ENCODE measurements at regions not wholly inside any gene's neighbourhood (a gene's known extent, or its start where the extent isn't known, plus 50 kb on each side); places are given as distances from the start of the nearest gene placed in this dataset.

DNA sequence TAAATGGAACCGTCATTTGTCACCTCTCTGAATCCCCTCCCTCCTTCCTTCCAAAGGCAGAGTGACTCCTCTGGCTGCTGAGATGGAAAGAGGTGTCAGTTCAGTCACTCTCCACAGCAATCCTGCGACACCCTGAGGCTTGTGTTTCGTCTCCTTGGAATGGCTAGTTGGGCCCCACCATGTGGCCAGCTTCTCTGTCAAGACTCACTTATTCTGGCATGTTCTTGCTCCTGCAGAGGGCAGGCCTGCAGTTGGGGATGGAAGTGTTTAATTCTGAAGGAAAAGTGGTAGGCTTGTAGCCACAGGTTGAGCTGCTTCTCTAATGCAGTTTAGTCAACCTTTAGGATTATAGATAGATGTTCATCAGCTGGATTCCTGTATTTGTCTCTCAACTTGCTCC is 149.6 kb downstream of the LMO4 start:
- H3K9ac ChIP-seq (ENCODE audit: low read depth, low read length), result no peak overlapping the region
- no peaks in the 10 kb centered on the region for H3K36me3 ChIP-seq (ENCODE audit: control insufficient read depth, insufficient read depth, low read length)
- peaks cover 1% of the 10 kb centered on the region for H3K4me1 ChIP-seq (ENCODE audit: control insufficient read depth, insufficient read depth, low read length)
- H3K9me3 ChIP-seq (ENCODE audit: control insufficient read depth, insufficient read depth, low read length), result no peaks in the 10 kb centered on the region
- H3K4me3 ChIP-seq (ENCODE audit: low read depth, low read length), result no peak overlapping the region
- H3K27me3 ChIP-seq (ENCODE audit: control insufficient read depth, insufficient read depth, low read length), result no peaks in the 10 kb centered on the region

DNA sequence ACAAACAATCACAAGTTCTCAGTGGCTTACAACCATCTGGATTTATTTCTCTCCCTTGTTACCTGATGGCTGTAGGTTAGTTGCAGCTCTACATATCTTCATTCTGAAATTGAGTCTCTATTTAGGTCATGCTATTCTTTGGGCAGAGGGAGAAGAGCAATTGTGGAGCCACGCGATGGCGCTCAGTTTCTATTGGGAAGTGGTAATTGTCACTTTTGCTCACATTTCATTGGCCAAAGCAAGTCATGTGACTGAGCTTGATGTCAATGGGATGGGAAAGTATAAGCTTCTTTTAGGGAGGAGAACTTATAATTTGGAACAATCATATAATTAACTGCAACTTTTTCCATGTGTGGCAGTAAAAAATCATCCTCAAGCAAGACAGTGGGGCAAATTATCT is 166.5 kb downstream of the LMO4 start:
- no peaks in the 10 kb centered on the region for H3K27me3 ChIP-seq (ENCODE audit: control insufficient read depth, insufficient read depth, low read length)
- H3K36me3 ChIP-seq (ENCODE audit: control insufficient read depth, insufficient read depth, low read length), result no peaks in the 10 kb centered on the region
- H3K4me3 ChIP-seq (ENCODE audit: low read depth, low read length), result no peak overlapping the region
- H3K9me3 ChIP-seq (ENCODE audit: control insufficient read depth, insufficient read depth, low read length), result no peaks in the 10 kb centered on the region
- H3K9ac ChIP-seq (ENCODE audit: low read depth, low read length), result no peak overlapping the region
- H3K4me1 ChIP-seq (ENCODE audit: control insufficient read depth, insufficient read depth, low read length), result no peaks in the 10 kb centered on the region

DNA sequence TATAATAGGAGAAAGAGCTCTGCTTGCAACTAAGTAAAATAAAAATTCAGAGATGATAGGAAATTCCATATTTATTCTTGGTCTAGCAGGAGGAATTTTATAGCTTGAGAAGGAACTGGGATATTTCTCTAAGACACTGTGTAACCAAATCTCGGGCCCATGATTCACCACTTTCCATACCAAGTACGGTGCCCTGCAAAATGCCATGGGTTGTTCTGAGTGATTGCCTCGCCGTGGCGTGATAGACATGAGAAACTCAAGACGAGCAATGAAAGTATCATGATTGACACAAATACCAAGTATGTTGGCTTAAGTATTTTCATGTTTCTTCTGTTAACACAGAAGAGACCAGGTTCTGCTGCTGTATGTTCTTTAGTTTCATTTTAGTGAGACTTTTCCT is 167.2 kb downstream of the LMO4 start:
- Histone ChIP-seq H3K4me1 (ENCODE audit: control insufficient read depth, insufficient read depth, low read length) (no peaks in the 10 kb centered on the region), H3K36me3 (ENCODE audit: control insufficient read depth, insufficient read depth, low read length) (no peaks in the 10 kb centered on the region), H3K9me3 (ENCODE audit: control insufficient read depth, insufficient read depth, low read length) (no peaks in the 10 kb centered on the region), H3K9ac (ENCODE audit: low read depth, low read length) (no peak overlapping the region), H3K27me3 (ENCODE audit: control insufficient read depth, insufficient read depth, low read length) (no peaks in the 10 kb centered on the region), H3K4me3 (ENCODE audit: low read depth, low read length) (no peak overlapping the region)

DNA sequence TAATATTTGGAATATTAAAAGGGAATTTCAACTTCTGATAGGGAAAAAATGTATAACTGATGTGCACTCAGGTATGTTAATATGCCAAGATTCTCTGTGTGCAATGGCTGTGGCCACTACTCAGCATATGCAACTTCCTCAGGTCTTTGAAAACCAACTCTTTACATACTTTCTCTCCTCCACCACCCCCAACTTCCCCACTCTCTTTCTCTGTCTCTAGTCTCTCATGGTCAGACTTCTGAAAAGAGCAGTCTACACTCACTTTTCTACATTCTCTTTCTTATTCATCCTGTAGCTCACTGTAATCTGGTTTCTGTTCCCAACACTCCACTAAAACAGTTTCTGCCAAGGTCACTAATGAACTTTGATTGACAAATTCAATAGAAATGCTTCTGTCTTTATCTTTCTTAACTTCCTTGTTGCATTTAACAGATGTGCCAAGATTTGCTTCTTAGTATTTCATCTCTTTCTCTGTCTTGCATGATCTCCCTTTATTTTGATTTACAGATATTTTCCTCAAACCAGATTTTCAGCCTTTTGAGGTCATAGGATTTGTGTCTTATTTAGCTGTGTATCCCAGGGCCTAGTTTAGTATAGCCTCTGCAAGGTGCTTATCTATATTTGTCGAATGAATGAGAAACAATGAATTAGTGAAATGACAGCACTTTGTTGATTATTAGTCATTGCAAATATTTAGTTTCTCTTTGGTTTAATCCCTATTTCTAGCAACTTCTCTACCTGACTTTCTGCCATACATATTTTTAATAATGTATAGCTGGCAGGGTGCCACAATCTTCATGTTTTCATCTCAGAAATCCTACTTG is 168.9 kb downstream of the LMO4 start:
- H3K4me1 ChIP-seq (ENCODE audit: control insufficient read depth, insufficient read depth, low read length), result no peaks in the 10 kb centered on the region

DNA sequence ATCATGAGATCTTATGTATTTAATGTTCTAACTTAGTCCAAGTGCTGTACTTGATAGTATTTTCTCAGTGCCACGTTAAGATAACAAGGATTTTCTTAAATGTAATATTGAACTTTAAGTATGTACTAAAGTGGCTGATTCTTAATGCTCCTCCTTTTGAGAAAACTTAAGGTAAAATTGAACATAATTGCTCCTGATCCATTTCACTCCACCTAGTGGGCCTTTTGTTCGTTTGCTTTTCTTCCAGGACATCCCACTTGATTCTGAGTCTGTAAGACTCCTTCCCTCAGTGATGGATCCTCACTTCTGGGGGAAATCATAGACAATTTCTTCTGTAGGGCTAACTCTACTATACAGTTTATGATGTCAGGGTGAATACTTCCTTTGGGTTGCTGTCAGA is 173.1 kb downstream of the LMO4 start:
- no peak overlapping the region for H3K9ac ChIP-seq (ENCODE audit: low read depth, low read length)
- no peaks in the 10 kb centered on the region for H3K27me3 ChIP-seq (ENCODE audit: control insufficient read depth, insufficient read depth, low read length)
- H3K4me1 ChIP-seq (ENCODE audit: control insufficient read depth, insufficient read depth, low read length), result no peaks in the 10 kb centered on the region
- H3K4me3 ChIP-seq (ENCODE audit: low read depth, low read length), result no peak overlapping the region
- no peaks in the 10 kb centered on the region for H3K36me3 ChIP-seq (ENCODE audit: control insufficient read depth, insufficient read depth, low read length)
- H3K9me3 ChIP-seq (ENCODE audit: control insufficient read depth, insufficient read depth, low read length), result no peaks in the 10 kb centered on the region

More for the DNA sequence above, 168.9 kb downstream of the LMO4 start:
- Histone ChIP-seq H3K9ac (ENCODE audit: low read depth, low read length) (no peak overlapping the region), H3K36me3 (ENCODE audit: control insufficient read depth, insufficient read depth, low read length) (no peaks in the 10 kb centered on the region), H3K9me3 (ENCODE audit: control insufficient read depth, insufficient read depth, low read length) (no peaks in the 10 kb centered on the region), H3K4me3 (ENCODE audit: low read depth, low read length) (no peak overlapping the region), H3K27me3 (ENCODE audit: control insufficient read depth, insufficient read depth, low read length) (no peaks in the 10 kb centered on the region)

DNA sequence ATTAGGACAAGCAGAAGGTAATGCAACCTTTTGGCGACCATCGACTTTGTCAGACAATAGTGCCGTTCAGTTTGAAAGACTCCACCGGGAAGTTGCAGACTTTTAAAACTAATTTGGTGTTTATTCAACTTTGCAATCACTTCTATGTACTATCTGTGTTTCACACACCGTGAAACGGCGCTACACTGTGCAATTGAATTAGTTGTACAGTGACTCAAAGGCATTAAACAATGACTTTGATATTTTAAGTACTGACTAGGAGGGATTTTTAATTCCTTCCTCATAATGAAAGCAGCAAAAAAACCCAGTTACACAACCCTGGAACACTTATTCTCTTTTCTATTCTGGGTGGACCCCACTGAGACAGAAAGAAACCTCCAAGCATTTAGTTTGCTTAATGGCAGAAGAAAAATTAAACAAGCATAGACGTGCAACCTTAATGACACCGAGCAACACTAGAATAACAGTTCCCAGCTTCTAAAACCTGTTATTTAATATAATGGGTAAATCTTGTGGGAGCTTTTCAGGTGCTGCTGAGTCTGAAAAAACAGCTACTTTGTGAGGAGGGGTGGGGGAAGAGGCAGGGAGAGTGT is 176.8 kb downstream of the LMO4 start:
- Histone ChIP-seq H3K4me1 (ENCODE audit: control insufficient read depth, insufficient read depth, low read length) (no peaks in the 10 kb centered on the region), H3K9ac (ENCODE audit: low read depth, low read length) (no peak overlapping the region), H3K4me3 (ENCODE audit: low read depth, low read length) (no peak overlapping the region), H3K36me3 (ENCODE audit: control insufficient read depth, insufficient read depth, low read length) (no peaks in the 10 kb centered on the region), H3K9me3 (ENCODE audit: control insufficient read depth, insufficient read depth, low read length) (no peaks in the 10 kb centered on the region), H3K27me3 (ENCODE audit: control insufficient read depth, insufficient read depth, low read length) (no peaks in the 10 kb centered on the region)

DNA sequence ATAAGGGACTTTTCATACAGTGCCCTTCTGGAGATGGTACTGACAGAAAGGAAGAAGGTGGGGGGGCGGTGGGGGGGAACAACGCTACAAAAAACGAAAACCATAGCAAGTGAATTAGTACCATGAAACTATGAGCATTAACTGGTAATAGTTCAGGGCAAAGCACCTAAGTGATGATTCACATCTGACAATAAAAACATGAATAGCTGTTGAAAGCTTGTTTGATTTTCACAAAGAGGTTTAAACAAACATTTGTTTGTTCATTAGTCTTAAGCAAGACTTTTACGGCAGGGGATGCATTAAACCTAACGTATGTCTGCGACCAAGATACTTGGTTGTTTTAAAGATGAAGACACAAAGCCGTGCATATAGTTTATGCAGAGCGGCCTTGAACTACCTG is 177.5 kb downstream of the LMO4 start:
- Histone ChIP-seq H3K9ac (ENCODE audit: low read depth, low read length) (no peak overlapping the region), H3K27me3 (ENCODE audit: control insufficient read depth, insufficient read depth, low read length) (no peaks in the 10 kb centered on the region), H3K9me3 (ENCODE audit: control insufficient read depth, insufficient read depth, low read length) (no peaks in the 10 kb centered on the region), H3K4me3 (ENCODE audit: low read depth, low read length) (no peak overlapping the region), H3K4me1 (ENCODE audit: control insufficient read depth, insufficient read depth, low read length) (no peaks in the 10 kb centered on the region), H3K36me3 (ENCODE audit: control insufficient read depth, insufficient read depth, low read length) (no peaks in the 10 kb centered on the region)

DNA sequence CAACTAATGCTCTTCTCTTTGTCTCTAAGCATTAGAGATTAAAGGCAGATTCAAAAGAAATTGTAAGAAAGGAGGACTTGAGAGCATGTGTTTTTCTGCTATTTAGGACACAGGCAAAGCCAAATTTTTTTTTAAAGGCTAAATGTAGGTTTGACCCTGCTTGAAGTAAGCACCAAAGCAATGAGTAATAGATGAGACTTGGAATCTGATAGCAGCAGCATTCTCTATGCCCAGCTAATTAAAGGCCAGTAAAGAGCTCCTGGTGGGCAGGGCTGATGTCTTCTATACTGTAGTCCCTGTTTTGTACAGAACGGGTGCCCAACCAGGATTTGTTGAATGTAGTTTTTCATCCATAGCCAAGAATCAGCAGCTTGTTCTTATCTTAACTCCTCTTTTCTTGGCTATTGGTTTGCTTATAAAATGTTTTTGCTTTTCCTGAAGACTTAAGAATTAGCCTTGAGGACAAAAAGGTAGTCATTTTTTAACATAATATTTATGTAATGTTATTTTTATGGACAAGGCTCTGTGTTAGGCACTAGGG is 179.6 kb downstream of the LMO4 start:
- H3K4me3 ChIP-seq (ENCODE audit: low read depth, low read length), result no peak overlapping the region
- no peaks in the 10 kb centered on the region for H3K36me3 ChIP-seq (ENCODE audit: control insufficient read depth, insufficient read depth, low read length)
- no peaks in the 10 kb centered on the region for H3K9me3 ChIP-seq (ENCODE audit: control insufficient read depth, insufficient read depth, low read length)
- H3K9ac ChIP-seq (ENCODE audit: low read depth, low read length), result no peak overlapping the region
- no peaks in the 10 kb centered on the region for H3K27me3 ChIP-seq (ENCODE audit: control insufficient read depth, insufficient read depth, low read length)
- peaks cover 5% of the 10 kb centered on the region for H3K4me1 ChIP-seq (ENCODE audit: control insufficient read depth, insufficient read depth, low read length)

DNA sequence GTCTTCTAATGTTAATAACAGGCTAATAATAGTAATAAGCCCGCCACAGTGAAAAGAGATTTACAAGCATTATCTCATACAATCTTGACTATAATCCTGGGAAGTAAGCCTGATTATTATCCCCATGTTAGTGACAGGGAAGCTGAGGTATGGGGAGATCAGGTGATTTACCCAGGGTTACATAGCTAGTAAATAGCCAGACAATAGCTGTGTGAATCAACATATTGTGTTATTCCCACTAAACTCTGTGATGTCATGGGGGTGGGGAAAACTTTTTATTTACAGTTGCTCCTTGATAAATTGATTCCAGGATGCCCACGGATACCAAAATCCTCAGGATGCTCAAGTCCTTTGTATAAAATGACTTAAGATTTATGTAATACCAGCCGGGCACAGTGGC is 181.9 kb downstream of the LMO4 start:
- Histone ChIP-seq H3K4me1 (ENCODE audit: control insufficient read depth, insufficient read depth, low read length) (peaks cover 5% of the 10 kb centered on the region), H3K9ac (ENCODE audit: low read depth, low read length) (no peak overlapping the region), H3K36me3 (ENCODE audit: control insufficient read depth, insufficient read depth, low read length) (no peaks in the 10 kb centered on the region), H3K4me3 (ENCODE audit: low read depth, low read length) (no peak overlapping the region), H3K27me3 (ENCODE audit: control insufficient read depth, insufficient read depth, low read length) (no peaks in the 10 kb centered on the region), H3K9me3 (ENCODE audit: control insufficient read depth, insufficient read depth, low read length) (no peaks in the 10 kb centered on the region)

DNA sequence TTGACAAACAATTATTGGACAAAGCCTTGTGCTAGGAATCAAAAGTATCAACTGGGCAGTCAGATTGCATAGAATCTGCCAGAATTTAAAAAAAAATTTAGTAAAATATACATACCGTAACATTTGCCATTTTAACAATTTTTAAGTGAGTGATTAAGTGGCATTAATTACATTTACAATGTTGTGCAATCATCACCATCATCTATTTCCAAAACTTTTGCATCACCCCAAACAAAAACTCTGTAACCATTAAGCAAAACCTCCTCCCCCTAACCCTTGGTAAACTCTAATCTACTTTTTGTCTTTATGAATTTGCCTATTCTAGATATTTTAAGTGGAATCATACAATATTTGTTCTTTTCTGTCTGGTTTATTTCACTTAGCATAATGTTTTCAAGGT is 182.8 kb downstream of the LMO4 start:
- H3K9ac ChIP-seq (ENCODE audit: low read depth, low read length), result no peak overlapping the region
- H3K4me1 ChIP-seq (ENCODE audit: control insufficient read depth, insufficient read depth, low read length), result peaks cover 5% of the 10 kb centered on the region
- no peaks in the 10 kb centered on the region for H3K36me3 ChIP-seq (ENCODE audit: control insufficient read depth, insufficient read depth, low read length)
- no peaks in the 10 kb centered on the region for H3K27me3 ChIP-seq (ENCODE audit: control insufficient read depth, insufficient read depth, low read length)
- no peak overlapping the region for H3K4me3 ChIP-seq (ENCODE audit: low read depth, low read length)
- H3K9me3 ChIP-seq (ENCODE audit: control insufficient read depth, insufficient read depth, low read length), result no peaks in the 10 kb centered on the region

DNA sequence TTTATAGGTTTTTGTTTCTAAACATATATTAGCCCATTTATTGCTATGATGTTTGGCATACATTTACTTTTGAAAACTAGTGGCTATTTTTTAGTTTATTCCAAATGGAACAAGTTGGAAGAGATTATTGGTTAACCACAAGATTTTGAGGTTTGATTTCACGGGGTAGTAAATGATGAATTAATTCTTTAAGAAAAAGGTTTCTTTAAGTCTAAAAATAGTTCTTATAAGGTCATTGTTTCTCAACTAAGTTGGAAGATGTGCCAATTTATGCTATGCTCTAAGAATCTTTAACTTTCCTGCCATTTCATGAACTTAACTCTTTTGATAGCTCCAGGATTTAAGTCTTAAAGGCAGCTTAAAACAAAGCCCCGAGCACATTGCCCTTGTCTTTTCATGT is 183.8 kb downstream of the LMO4 start:
- Histone ChIP-seq H3K36me3 (ENCODE audit: control insufficient read depth, insufficient read depth, low read length) (no peaks in the 10 kb centered on the region), H3K4me1 (ENCODE audit: control insufficient read depth, insufficient read depth, low read length) (peaks cover 5% of the 10 kb centered on the region), H3K4me3 (ENCODE audit: low read depth, low read length) (no peak overlapping the region), H3K9ac (ENCODE audit: low read depth, low read length) (no peak overlapping the region), H3K27me3 (ENCODE audit: control insufficient read depth, insufficient read depth, low read length) (no peaks in the 10 kb centered on the region), H3K9me3 (ENCODE audit: control insufficient read depth, insufficient read depth, low read length) (no peaks in the 10 kb centered on the region)

DNA sequence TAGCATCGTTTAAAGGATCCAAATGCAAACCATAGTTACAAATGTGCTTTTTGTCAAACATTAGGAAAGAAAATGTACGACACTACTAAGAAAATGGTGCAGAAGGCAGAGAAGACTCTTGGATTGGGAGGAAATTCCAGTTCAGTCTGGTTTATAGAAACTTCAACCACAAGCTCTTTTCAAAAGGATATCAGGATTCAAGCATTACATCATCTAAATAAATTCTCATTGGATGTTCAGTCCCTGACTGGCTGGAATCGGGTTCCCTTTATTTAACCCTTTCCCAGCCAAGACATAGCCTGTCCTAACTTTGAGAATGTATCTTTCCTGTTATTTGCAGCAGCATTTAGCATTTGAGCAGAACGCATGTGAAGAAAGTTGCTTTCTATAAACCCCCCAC is 184.6 kb downstream of the LMO4 start:
- Histone ChIP-seq H3K36me3 (ENCODE audit: control insufficient read depth, insufficient read depth, low read length) (no peaks in the 10 kb centered on the region), H3K4me3 (ENCODE audit: low read depth, low read length) (no peak overlapping the region), H3K9me3 (ENCODE audit: control insufficient read depth, insufficient read depth, low read length) (no peaks in the 10 kb centered on the region), H3K9ac (ENCODE audit: low read depth, low read length) (no peak overlapping the region), H3K4me1 (ENCODE audit: control insufficient read depth, insufficient read depth, low read length) (peaks cover 5% of the 10 kb centered on the region), H3K27me3 (ENCODE audit: control insufficient read depth, insufficient read depth, low read length) (no peaks in the 10 kb centered on the region)
